Pulmonary artery endothelial cell (primary cell): ENCODE measurements at regions not wholly inside any gene's neighbourhood (a gene's known extent, or its start where the extent isn't known, plus 50 kb on each side); places are given as distances from the start of the nearest gene placed in this dataset.
"Not testable (repeated sequence)": the region's sequence is repeated elsewhere in the genome, so short reads cannot be mapped to it uniquely, and the experiment has no call there.

ENCODE experiments used
- DNase-seq: peaks from one replicate; pipeline ENCODE4 v3.0.0-alpha.2; 2011; ENCODE audit warnings: low read depth, low spot score

DNA sequence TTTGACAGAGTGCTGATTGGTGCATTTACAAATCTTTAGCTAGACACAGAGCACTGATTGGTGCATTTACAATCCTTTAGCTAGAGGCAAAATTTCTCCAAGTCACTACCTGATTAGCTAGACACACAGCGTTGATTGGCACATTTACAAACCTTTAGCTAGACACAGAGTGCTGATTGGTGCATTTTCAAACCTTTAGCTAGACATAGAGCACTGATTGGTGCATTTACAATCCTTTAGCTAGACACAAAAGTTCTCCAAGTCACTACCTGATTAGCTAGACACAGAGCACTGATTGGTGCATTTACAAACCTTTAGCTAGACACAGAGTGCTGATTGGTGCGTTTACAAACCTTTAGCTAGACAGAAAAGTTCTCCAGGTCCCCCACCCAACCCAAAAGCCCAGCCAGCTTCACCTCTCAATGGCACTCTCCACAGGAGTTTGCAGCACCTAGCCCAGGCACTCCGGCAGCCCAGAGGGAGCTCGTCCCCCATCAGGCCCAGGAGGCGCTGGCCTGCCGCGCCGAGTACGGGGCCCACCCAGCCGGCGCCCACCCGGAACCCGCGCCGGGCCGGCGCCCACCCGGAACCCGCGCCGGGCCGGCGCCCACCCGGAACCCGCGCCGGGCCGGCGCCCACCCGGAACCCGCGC, 241.8 kb downstream of the ASXL3 start:
- DNase-seq: not testable (repeated sequence)

- no peak for DNase-seq
These were observed 240.1 kb downstream of the ASXL3 start for GRCh38 chr18:33818145-33818544.

DNA sequence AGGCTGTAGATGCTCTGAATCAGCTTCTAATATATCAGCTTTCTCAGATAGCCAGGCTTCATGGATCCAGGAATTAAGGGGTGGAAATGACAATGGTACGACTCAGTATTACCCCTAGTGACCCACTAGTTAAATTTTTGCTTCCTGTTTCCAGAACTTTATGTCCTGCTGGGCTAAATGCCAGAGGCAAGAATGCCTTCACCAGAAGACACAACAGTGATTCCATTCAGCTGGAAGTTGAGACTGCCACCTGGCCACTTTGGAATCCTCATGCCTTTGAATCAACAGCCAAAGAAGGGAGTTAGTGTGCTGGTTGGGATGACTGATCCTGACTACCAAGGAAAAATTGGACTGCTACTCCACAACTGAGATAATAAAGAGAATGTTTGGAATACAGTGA, 239.1 kb downstream of the ASXL3 start:
- DNase-seq: no peak

- DNase-seq: no peak
These were observed 236.5 kb downstream of the ASXL3 start for GRCh38 chr18:33814546-33814945.

GRCh38 chr18:33812186-33812585, 234.2 kb downstream of the ASXL3 start:
- no peak for DNase-seq

DNA sequence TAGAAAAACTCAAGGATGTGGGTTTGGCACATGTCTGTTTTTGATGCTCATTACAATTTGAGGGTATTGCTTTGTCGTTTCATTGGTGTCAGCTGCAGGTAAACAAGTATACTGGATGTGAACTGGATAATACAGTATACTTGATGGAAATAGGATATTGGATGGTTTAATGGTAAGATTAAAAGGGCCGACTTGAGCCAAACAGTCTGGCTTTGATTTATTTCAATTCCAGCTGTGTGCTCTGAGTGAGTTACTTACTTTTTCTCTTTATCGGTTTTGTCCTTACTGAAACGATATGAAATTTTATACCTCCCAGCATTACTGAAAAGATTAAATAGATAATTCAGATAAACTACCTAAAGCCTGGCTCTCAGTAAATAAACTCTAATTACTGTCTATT, 227.6 kb downstream of the ASXL3 start:
- no peak for DNase-seq

GRCh38 chr18:33804258-33804657, 226.2 kb downstream of the ASXL3 start:
- peak; percentile 0 for DNase-seq

GRCh38 chr18:33803636-33804035, 225.6 kb downstream of the ASXL3 start:
- DNase-seq: no peak

DNA sequence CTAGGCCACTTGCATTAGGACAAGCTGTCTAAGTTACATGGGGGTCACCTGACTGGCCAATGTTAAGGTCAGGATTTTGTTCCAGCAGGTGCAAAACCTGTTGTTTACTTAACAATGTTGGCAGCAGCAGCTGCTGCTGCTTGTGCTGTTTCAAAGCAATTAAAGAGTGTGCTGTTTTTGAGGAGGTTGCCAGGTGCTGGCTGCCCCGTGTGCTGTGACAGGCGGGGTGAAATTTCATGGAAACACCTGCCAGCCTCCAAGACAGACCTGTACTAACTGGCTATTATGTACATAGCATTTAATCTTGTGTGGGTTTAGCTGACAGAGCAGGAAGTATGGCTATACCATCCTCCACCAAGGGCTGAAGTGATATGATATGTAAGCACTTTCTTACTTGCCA, 224.9 kb downstream of the ASXL3 start:
- no peak for DNase-seq
